ENCODE measurements at regions not wholly inside any gene's neighbourhood (a gene's known extent, or its start where the extent isn't known, plus 50 kb on each side); places are given as distances from the start of the nearest gene placed in this dataset.
"Not testable (repeated sequence)": the region's sequence is repeated elsewhere in the genome, so short reads cannot be mapped to it uniquely, and the experiment has no call there.

GRCh38 chr12:131208425-131208824 is 254.7 kb downstream of the ADGRD1 start:
- Mint-ChIP-seq H3K36me3 (ENCODE audit: low read depth) (no peaks in the 10 kb centered on the region), H3K4me3 (no peak overlapping the region), H3K4me1 (no peaks in the 10 kb centered on the region), H3K27me3 (ENCODE audit: low read depth) (no peaks in the 10 kb centered on the region), H3K27ac (ENCODE audit: unreplicated experiment) (peak overlapping the region; percentile 43), H3K9me3 (peaks cover 6% of the 10 kb centered on the region)
- no peak for TF ChIP-seq CTCF (conservative IDR thresholded peaks at IDR 0.05)
- no peak for DNase-seq (ENCODE audit: low read depth, low spot score)

GRCh38 chr12:131209082-131210070 is 255.7 kb downstream of the ADGRD1 start:
- Mint-ChIP-seq H3K27ac (ENCODE audit: unreplicated experiment) (peak overlapping the region; percentile 6), H3K4me3 (no peak overlapping the region), H3K9me3 (peaks cover 6% of the 10 kb centered on the region), H3K36me3 (ENCODE audit: low read depth) (no peaks in the 10 kb centered on the region), H3K4me1 (no peaks in the 10 kb centered on the region), H3K27me3 (ENCODE audit: low read depth) (no peaks in the 10 kb centered on the region)
- no peak for DNase-seq (ENCODE audit: low read depth, low spot score)
- TF ChIP-seq CTCF (conservative IDR thresholded peaks at IDR 0.05): no peak

- Mint-ChIP-seq H3K36me3 (ENCODE audit: low read depth) (no peaks in the 10 kb centered on the region), H3K9me3 (peaks cover 6% of the 10 kb centered on the region), H3K4me3 (no peak overlapping the region), H3K27me3 (ENCODE audit: low read depth) (no peaks in the 10 kb centered on the region), H3K4me1 (no peaks in the 10 kb centered on the region), H3K27ac (ENCODE audit: unreplicated experiment) (peak overlapping the region; percentile 19)
- DNase-seq (ENCODE audit: low read depth, low spot score): no peak
- no peak for TF ChIP-seq CTCF (conservative IDR thresholded peaks at IDR 0.05)
Measured at GRCh38 chr12:131210506-131211339, 257.0 kb downstream of the ADGRD1 start.

GRCh38 chr12:131211340-131211938 is 257.7 kb downstream of the ADGRD1 start:
- Mint-ChIP-seq H3K4me3 (no peak overlapping the region), H3K27me3 (ENCODE audit: low read depth) (no peaks in the 10 kb centered on the region), H3K36me3 (ENCODE audit: low read depth) (no peaks in the 10 kb centered on the region), H3K9me3 (peaks cover 6% of the 10 kb centered on the region), H3K27ac (ENCODE audit: unreplicated experiment) (peak overlapping the region; percentile 19), H3K4me1 (no peaks in the 10 kb centered on the region)
- TF ChIP-seq CTCF (conservative IDR thresholded peaks at IDR 0.05): no peak
- DNase-seq (ENCODE audit: low read depth, low spot score): no peak

GRCh38 chr12:131213896-131214442 is 260.3 kb downstream of the ADGRD1 start:
- TF ChIP-seq CTCF (conservative IDR thresholded peaks at IDR 0.05): no peak
- peaks cover 23% of the 10 kb centered on the region for H3K4me1 Mint-ChIP-seq
- DNase-seq (ENCODE audit: low read depth, low spot score): no peak
- H3K27me3 Mint-ChIP-seq (ENCODE audit: low read depth): no peaks in the 10 kb centered on the region
- peaks cover 6% of the 10 kb centered on the region for H3K9me3 Mint-ChIP-seq
- H3K27ac Mint-ChIP-seq (ENCODE audit: unreplicated experiment): no peak overlapping the region
- H3K4me3 Mint-ChIP-seq: no peak overlapping the region
- H3K36me3 Mint-ChIP-seq (ENCODE audit: low read depth): no peaks in the 10 kb centered on the region

- H3K27me3 Mint-ChIP-seq (ENCODE audit: low read depth); H3K27ac Mint-ChIP-seq (ENCODE audit: unreplicated experiment); H3K9me3 Mint-ChIP-seq; H3K36me3 Mint-ChIP-seq (ENCODE audit: low read depth); DNase-seq (ENCODE audit: low read depth, low spot score); H3K4me3 Mint-ChIP-seq: not testable (repeated sequence)
- H3K4me1 Mint-ChIP-seq: peaks cover 24% of the 10 kb centered on the region
Measured at GRCh38 chr12:131214936-131215335, 261.2 kb downstream of the ADGRD1 start.

GRCh38 chr12:131216587-131216986 is 262.9 kb downstream of the ADGRD1 start:
- H3K27me3 Mint-ChIP-seq (ENCODE audit: low read depth); H3K27ac Mint-ChIP-seq (ENCODE audit: unreplicated experiment); H3K4me3 Mint-ChIP-seq; DNase-seq (ENCODE audit: low read depth, low spot score); H3K9me3 Mint-ChIP-seq; H3K36me3 Mint-ChIP-seq (ENCODE audit: low read depth): not testable (repeated sequence)
- peaks cover 30% of the 10 kb centered on the region for H3K4me1 Mint-ChIP-seq

Measured in neural crest cell (in vitro differentiated cells).